ENCODE measurements at regions not wholly inside any gene's neighbourhood (a gene's known extent, or its start where the extent isn't known, plus 50 kb on each side); places are given as distances from the start of the nearest gene placed in this dataset.
"Not testable (repeated sequence)": the region's sequence is repeated elsewhere in the genome, so short reads cannot be mapped to it uniquely, and the experiment has no call there.

GRCh38 chrX:130467936-130468335, 66.1 kb downstream of the RBMX2 start:
- no peaks in the 10 kb centered on the region for H3K4me1 ChIP-seq (ENCODE audit: control insufficient read depth, insufficient read depth, low read length, poor library complexity, severe bottlenecking)
- H3K4me3 ChIP-seq (ENCODE audit: extremely low read depth, insufficient read depth, low read length, poor library complexity, severe bottlenecking): no peak overlapping the region
- no peaks in the 10 kb centered on the region for H3K9me3 ChIP-seq (ENCODE audit: control insufficient read depth, low read length)
- H3K27ac ChIP-seq (ENCODE audit: low read depth, low read length, severe bottlenecking): no peak overlapping the region
- no peaks in the 10 kb centered on the region for H3K36me3 ChIP-seq (ENCODE audit: control insufficient read depth, insufficient read depth, low read length)
- WGBS, 2 experiments (ENCODE audit: insufficient coverage in 2 of 2): no CpG with 5 or more reads among the region's 4 CpGs

GRCh38 chrX:130468395-130468923, 66.7 kb downstream of the RBMX2 start:
- Histone ChIP-seq H3K9me3 (ENCODE audit: control insufficient read depth, low read length) (no peaks in the 10 kb centered on the region), H3K4me3 (ENCODE audit: extremely low read depth, insufficient read depth, low read length, poor library complexity, severe bottlenecking) (no peak overlapping the region), H3K27ac (ENCODE audit: low read depth, low read length, severe bottlenecking) (no peak overlapping the region), H3K36me3 (ENCODE audit: control insufficient read depth, insufficient read depth, low read length) (no peaks in the 10 kb centered on the region), H3K4me1 (ENCODE audit: control insufficient read depth, insufficient read depth, low read length, poor library complexity, severe bottlenecking) (no peaks in the 10 kb centered on the region)
- no CpG with 5 or more reads among the region's 3 CpGs for WGBS, 2 experiments (ENCODE audit: insufficient coverage in 2 of 2)

GRCh38 chrX:130482871-130483270, 81.1 kb downstream of the RBMX2 start:
- no peak overlapping the region for H3K27ac ChIP-seq (ENCODE audit: low read depth, low read length, severe bottlenecking)
- no peak overlapping the region for H3K4me3 ChIP-seq (ENCODE audit: extremely low read depth, insufficient read depth, low read length, poor library complexity, severe bottlenecking)
- no peaks in the 10 kb centered on the region for H3K9me3 ChIP-seq (ENCODE audit: control insufficient read depth, low read length)
- no peaks in the 10 kb centered on the region for H3K4me1 ChIP-seq (ENCODE audit: control insufficient read depth, insufficient read depth, low read length, poor library complexity, severe bottlenecking)
- 83% methylated on average over 1 of the region's 2 CpGs; no CpG with 5 or more reads in 1 of the 2 experiments for WGBS, 2 experiments (ENCODE audit: insufficient coverage in 2 of 2)
- no peaks in the 10 kb centered on the region for H3K36me3 ChIP-seq (ENCODE audit: control insufficient read depth, insufficient read depth, low read length)

GRCh38 chrX:130485870-130486269, 84.1 kb downstream of the RBMX2 start:
- Histone ChIP-seq H3K9me3 (ENCODE audit: control insufficient read depth, low read length) (no peaks in the 10 kb centered on the region), H3K27ac (ENCODE audit: low read depth, low read length, severe bottlenecking) (no peak overlapping the region), H3K4me1 (ENCODE audit: control insufficient read depth, insufficient read depth, low read length, poor library complexity, severe bottlenecking) (no peaks in the 10 kb centered on the region), H3K36me3 (ENCODE audit: control insufficient read depth, insufficient read depth, low read length) (no peaks in the 10 kb centered on the region), H3K4me3 (ENCODE audit: extremely low read depth, insufficient read depth, low read length, poor library complexity, severe bottlenecking) (no peak overlapping the region)
- no CpG with 5 or more reads among the region's 1 CpG for WGBS, 2 experiments (ENCODE audit: insufficient coverage in 2 of 2)

GRCh38 chrX:130495502-130495901, 93.7 kb downstream of the RBMX2 start:
- not testable (repeated sequence) for H3K36me3 ChIP-seq (ENCODE audit: control insufficient read depth, insufficient read depth, low read length); H3K9me3 ChIP-seq (ENCODE audit: control insufficient read depth, low read length); H3K27ac ChIP-seq (ENCODE audit: low read depth, low read length, severe bottlenecking); H3K4me1 ChIP-seq (ENCODE audit: control insufficient read depth, insufficient read depth, low read length, poor library complexity, severe bottlenecking); H3K4me3 ChIP-seq (ENCODE audit: extremely low read depth, insufficient read depth, low read length, poor library complexity, severe bottlenecking)
- WGBS, 2 experiments (ENCODE audit: insufficient coverage in 2 of 2): no CpG with 5 or more reads among the region's 10 CpGs

GRCh38 chrX:130497531-130497930, 95.7 kb downstream of the RBMX2 start:
- Histone ChIP-seq H3K36me3 (ENCODE audit: control insufficient read depth, insufficient read depth, low read length) (no peaks in the 10 kb centered on the region), H3K4me3 (ENCODE audit: extremely low read depth, insufficient read depth, low read length, poor library complexity, severe bottlenecking) (no peak overlapping the region), H3K27ac (ENCODE audit: low read depth, low read length, severe bottlenecking) (no peak overlapping the region), H3K9me3 (ENCODE audit: control insufficient read depth, low read length) (no peaks in the 10 kb centered on the region), H3K4me1 (ENCODE audit: control insufficient read depth, insufficient read depth, low read length, poor library complexity, severe bottlenecking) (no peaks in the 10 kb centered on the region)
- 20% methylated on average over 1 of the region's 2 CpGs; no CpG with 5 or more reads in 1 of the 2 experiments for WGBS, 2 experiments (ENCODE audit: insufficient coverage in 2 of 2)

- no peaks in the 10 kb centered on the region for H3K36me3 ChIP-seq (ENCODE audit: control insufficient read depth, insufficient read depth, low read length)
- no peak overlapping the region for H3K27ac ChIP-seq (ENCODE audit: low read depth, low read length, severe bottlenecking)
- H3K4me3 ChIP-seq (ENCODE audit: extremely low read depth, insufficient read depth, low read length, poor library complexity, severe bottlenecking): no peak overlapping the region
- H3K9me3 ChIP-seq (ENCODE audit: control insufficient read depth, low read length): no peaks in the 10 kb centered on the region
- H3K4me1 ChIP-seq (ENCODE audit: control insufficient read depth, insufficient read depth, low read length, poor library complexity, severe bottlenecking): no peaks in the 10 kb centered on the region
- 80 to 85% methylated on average over 1 of the region's 1 CpG for WGBS, 2 experiments (ENCODE audit: insufficient coverage in 2 of 2)
These were observed 97.0 kb downstream of the RBMX2 start for GRCh38 chrX:130498653-130499274.

- Histone ChIP-seq H3K9me3 (ENCODE audit: control insufficient read depth, low read length) (no peaks in the 10 kb centered on the region), H3K4me1 (ENCODE audit: control insufficient read depth, insufficient read depth, low read length, poor library complexity, severe bottlenecking) (no peaks in the 10 kb centered on the region), H3K4me3 (ENCODE audit: extremely low read depth, insufficient read depth, low read length, poor library complexity, severe bottlenecking) (no peak overlapping the region), H3K27ac (ENCODE audit: low read depth, low read length, severe bottlenecking) (no peak overlapping the region), H3K36me3 (ENCODE audit: control insufficient read depth, insufficient read depth, low read length) (no peaks in the 10 kb centered on the region)
- WGBS, 2 experiments (ENCODE audit: insufficient coverage in 2 of 2): 79 to 84% methylated on average over 3 of the region's 3 CpGs
These were observed 100.3 kb downstream of the RBMX2 start for GRCh38 chrX:130502016-130502570.

GRCh38 chrX:130504019-130504418, 102.2 kb downstream of the RBMX2 start:
- Histone ChIP-seq H3K4me3 (ENCODE audit: extremely low read depth, insufficient read depth, low read length, poor library complexity, severe bottlenecking) (no peak overlapping the region), H3K9me3 (ENCODE audit: control insufficient read depth, low read length) (no peaks in the 10 kb centered on the region), H3K27ac (ENCODE audit: low read depth, low read length, severe bottlenecking) (no peak overlapping the region), H3K36me3 (ENCODE audit: control insufficient read depth, insufficient read depth, low read length) (no peaks in the 10 kb centered on the region), H3K4me1 (ENCODE audit: control insufficient read depth, insufficient read depth, low read length, poor library complexity, severe bottlenecking) (no peaks in the 10 kb centered on the region)
- WGBS, 2 experiments (ENCODE audit: insufficient coverage in 2 of 2): 95% methylated on average over 2 of the region's 2 CpGs; no CpG with 5 or more reads in 1 of the 2 experiments

GRCh38 chrX:130507015-130507414, 105.2 kb downstream of the RBMX2 start:
- Histone ChIP-seq H3K27ac (ENCODE audit: low read depth, low read length, severe bottlenecking) (no peak overlapping the region), H3K9me3 (ENCODE audit: control insufficient read depth, low read length) (no peaks in the 10 kb centered on the region), H3K36me3 (ENCODE audit: control insufficient read depth, insufficient read depth, low read length) (no peaks in the 10 kb centered on the region), H3K4me3 (ENCODE audit: extremely low read depth, insufficient read depth, low read length, poor library complexity, severe bottlenecking) (no peak overlapping the region), H3K4me1 (ENCODE audit: control insufficient read depth, insufficient read depth, low read length, poor library complexity, severe bottlenecking) (no peaks in the 10 kb centered on the region)
- WGBS, 2 experiments (ENCODE audit: insufficient coverage in 2 of 2): 89 to 94% methylated on average over 2 of the region's 2 CpGs

GRCh38 chrX:130512534-130512933, 110.7 kb downstream of the RBMX2 start:
- H3K4me3 ChIP-seq (ENCODE audit: extremely low read depth, insufficient read depth, low read length, poor library complexity, severe bottlenecking); H3K4me1 ChIP-seq (ENCODE audit: control insufficient read depth, insufficient read depth, low read length, poor library complexity, severe bottlenecking); H3K36me3 ChIP-seq (ENCODE audit: control insufficient read depth, insufficient read depth, low read length); H3K9me3 ChIP-seq (ENCODE audit: control insufficient read depth, low read length); H3K27ac ChIP-seq (ENCODE audit: low read depth, low read length, severe bottlenecking): not testable (repeated sequence)
- WGBS, 2 experiments (ENCODE audit: insufficient coverage in 2 of 2): no CpG with 5 or more reads among the region's 3 CpGs
